T-helper 2 cell (primary cell): ENCODE measurements at regions not wholly inside any gene's neighbourhood (a gene's known extent, or its start where the extent isn't known, plus 50 kb on each side); places are given as distances from the start of the nearest gene placed in this dataset.
"Not testable (repeated sequence)": the region's sequence is repeated elsewhere in the genome, so short reads cannot be mapped to it uniquely, and the experiment has no call there.

ENCODE experiments used
- DNase-seq, 5 experiments: peaks; one replicate each; pipeline versions ENCODE4 v3.0.0 to v3.0.0-alpha.2; 2012 to 2022

- DNase-seq = not testable (repeated sequence)
Measured at GRCh38 chr16:32947336-32947735, 246.7 kb upstream of the TP53TG3C start.

DNA sequence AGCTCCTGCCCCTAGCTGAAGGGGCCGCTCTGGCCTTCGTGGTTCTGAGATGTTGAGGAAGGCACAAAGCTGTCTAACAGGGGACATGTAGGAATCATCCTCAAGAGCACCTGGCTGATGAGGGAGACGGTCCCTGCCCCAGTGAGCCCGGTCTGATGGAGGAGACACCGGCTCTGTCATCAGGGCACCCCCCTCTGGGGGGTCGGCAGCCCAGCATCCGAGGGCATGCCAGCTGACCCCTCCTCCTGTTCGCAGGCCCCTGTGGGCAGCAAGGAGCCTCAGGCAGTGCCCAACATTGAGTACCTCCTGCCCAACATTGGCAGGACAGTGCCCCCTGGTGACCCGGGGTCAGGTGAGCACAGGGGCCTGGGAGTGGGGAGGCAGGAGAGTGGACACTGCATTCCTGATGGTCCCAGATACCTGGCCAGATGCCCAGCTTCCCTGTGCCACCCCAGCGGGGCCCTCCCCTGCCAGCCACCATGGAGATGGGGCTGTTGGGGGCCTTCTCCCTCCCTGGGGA lies 247.9 kb upstream of the TP53TG3C start:
- not testable (repeated sequence) for DNase-seq

DNA sequence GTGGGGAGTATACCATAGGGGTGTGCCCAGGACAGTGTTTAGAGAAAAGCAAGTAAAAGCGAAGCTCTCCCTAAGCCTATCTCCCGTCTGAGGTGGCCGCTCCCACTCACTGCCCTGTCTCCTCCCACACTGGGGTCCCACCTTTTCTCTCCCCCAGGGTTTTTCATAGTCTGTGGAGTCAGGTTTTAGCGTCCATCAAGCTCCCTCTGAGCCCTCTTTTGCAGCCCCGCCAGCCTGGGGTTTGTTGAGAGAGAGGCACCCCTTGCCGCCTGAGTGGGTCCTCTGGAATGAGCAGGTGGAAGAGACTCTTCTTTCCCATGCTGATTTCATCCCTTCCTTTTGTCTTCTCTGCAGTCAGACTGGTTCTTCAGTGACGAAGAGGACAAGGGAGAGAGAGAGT lies 248.7 kb upstream of the TP53TG3C start:
- not testable (repeated sequence) for DNase-seq

- not testable (repeated sequence) for DNase-seq
Measured at GRCh38 chr16:32939845-32940244, 254.2 kb upstream of the TP53TG3C start.

DNA sequence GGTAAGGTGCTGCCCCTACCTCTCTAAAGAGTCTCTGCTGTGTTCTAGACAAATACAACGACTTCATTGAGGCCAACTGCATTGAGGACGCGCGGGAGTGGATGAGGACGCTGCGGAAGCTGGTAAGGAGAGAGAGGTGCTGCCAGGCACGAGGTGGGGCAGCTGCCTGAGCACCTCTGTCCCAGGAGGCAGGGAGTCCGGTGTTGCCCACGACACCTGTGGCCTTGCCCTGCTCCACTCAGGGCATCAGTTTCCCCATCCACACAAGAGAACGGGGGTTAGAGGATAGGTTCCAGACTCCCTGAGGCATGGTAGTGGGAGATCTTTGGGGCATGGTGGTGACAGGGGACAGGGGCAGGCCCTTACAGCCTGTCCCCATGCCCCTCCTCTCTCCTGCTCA lies 256.1 kb upstream of the TP53TG3C start:
- not testable (repeated sequence) for DNase-seq

DNA sequence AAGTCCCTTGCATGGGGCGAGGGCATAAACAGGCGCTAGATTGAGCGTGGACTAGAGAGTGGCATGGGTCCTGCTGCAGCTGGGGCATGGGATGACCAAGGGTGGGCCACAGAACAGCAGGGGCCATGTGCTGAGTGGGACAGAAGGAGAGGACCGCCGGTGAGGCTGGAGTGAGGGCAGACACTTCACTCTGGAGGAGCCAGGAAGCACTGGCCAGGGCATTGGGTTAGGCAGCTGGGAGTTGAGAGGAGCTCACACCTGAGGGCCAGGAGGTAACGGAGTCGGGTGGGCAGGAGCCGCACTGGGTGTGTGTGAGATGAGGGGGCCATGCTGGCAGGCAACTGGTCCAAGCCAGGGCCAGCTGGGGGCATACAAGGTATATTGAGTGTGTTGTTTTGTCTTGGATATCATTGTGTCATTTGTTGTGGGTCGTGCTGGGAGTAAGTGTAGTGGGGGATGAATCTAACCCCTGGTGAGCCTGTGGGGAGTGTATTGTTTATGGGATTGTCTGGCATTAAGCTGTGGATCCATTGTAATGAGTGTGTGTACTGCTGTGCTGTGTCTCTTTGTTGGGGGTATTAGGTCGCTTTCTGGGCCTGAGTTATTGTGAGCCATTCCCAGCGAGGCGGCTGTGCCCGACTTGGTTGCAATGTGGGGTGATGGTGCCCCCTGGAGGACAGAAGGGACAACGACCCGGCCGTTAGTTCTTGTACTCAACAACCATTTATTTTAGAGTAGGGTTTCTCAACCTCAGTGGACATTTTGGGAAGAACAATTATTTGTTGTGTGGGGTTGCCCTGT lies 256.5 kb upstream of the TP53TG3 start:
- DNase-seq = not testable (repeated sequence)

DNA sequence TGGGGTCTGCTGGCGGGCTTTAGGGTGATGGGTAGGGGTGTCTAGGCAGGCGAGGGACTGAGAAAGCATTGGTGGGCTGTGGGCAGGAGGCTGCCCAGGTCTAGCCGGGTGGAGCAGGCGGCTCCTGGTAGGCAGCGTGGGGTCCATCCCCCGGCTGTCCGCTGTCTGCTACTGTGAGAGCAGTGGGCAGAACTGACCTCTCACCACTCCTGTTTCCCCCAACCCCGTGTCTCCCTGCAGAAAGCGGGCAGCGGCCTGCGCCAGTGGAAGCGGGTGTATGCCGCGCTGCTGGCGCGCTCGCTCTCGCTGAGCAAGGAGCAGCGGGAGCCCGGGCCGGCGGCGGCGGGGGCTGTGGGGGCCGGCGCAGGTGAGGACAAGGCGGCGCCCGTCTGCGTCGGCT lies 249.2 kb upstream of the TP53TG3 start:
- DNase-seq = not testable (repeated sequence)

GRCh38 chr16:32922578-32922977 lies 246.6 kb upstream of the TP53TG3 start:
- DNase-seq = not testable (repeated sequence)

- not testable (repeated sequence) for DNase-seq
Measured at GRCh38 chr16:32915346-32915745, 239.4 kb upstream of the TP53TG3 start.

- DNase-seq = peak in 2 of 5 experiments; percentile 15 to 50
Measured at GRCh38 chr16:32897782-32898181, 221.8 kb upstream of the TP53TG3 start.

DNA sequence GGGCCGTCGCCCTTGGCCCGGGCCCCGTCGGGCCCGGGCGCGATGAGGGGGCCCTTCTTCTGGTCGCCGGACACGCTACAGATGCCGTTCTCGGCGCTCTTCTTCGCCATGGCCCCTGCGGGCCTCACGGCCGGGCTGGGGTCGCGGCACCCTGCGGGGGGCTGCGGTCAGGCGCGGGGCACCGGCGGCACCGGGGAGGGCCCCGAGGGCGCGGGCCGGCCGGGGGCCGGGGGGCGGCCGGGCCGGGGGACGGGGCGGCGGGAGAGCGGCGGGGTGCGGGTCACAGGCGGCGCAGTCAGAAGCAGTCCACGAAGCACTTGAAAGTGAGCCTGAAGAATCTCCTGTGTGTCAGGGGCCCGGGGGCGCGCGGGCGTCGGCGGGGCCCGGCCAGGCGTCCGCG lies 209.4 kb upstream of the TP53TG3 start:
- DNase-seq = not testable (repeated sequence)

- not testable (repeated sequence) for DNase-seq
Measured at GRCh38 chr16:32884556-32884955, 208.6 kb upstream of the TP53TG3 start.

GRCh38 chr16:32882328-32882857 lies 206.4 kb upstream of the TP53TG3 start:
- not testable (repeated sequence) for DNase-seq

DNA sequence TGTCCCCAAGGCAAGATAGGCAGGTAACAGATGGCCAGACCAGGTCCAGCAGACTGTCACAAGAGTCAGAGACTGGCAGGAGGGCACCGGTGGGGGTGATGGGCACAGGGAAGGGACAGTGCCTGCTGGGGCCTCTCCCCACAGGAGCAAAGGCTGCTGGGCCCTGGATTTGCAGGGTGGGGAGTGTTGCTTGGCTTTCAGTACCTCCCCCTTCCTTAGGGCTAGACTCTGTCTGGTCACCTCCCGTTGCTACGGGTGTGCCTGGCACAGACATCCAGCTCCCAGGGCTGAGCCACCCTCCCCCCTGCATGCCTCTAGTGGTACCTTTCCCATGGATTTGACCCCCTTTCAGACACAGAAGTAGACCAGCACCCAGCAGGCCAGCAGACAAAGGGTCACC lies 205.7 kb upstream of the TP53TG3 start:
- not testable (repeated sequence) for DNase-seq

DNA sequence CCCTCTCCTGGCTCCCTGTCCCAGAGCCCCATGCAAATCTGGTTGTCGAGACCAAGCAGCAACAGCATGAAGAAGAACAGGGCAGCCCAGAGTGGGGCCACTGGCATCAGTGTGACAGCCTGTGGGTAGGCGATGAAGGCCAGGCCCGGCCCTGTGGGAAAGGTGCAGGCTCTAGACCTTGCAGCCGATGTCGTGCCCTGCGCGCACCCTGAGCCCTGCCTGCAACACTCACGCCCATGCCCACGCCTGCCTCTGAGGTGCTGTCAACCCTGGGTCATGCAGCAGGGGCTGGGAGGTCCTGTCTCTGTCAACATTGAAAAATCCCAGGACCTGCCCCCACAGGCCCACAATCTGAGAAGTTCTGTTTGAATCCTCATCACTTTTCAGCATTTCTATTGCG lies 204.0 kb upstream of the TP53TG3 start:
- DNase-seq = not testable (repeated sequence)

GRCh38 chr16:32876718-32877117 lies 200.8 kb upstream of the TP53TG3 start:
- DNase-seq = not testable (repeated sequence)

GRCh38 chr16:32873783-32874182 lies 197.8 kb upstream of the TP53TG3 start:
- DNase-seq = not testable (repeated sequence)

- DNase-seq = not testable (repeated sequence)
Measured at GRCh38 chr16:32873120-32873519, 197.2 kb upstream of the TP53TG3 start.

DNA sequence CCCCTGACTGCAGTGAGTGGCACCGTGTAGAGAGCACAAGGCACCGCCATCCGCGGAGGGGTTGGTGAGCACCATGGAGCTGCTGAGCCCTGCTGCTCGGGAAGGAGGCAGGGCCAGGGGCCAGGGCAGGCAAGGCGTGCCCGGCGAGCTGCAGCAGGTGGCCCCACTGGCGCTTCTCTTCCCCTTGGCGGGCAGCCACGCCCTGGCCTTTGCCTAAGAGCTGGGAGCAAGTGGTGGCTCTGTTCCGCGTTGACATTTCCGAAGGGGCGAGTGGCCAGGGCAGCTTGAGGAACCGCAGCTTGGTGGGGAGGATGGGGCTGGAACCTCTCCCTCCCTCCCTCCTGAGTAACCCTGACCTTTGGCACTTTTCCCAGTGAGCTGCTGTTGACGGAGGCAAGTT lies 194.7 kb upstream of the TP53TG3 start:
- not testable (repeated sequence) for DNase-seq

DNA sequence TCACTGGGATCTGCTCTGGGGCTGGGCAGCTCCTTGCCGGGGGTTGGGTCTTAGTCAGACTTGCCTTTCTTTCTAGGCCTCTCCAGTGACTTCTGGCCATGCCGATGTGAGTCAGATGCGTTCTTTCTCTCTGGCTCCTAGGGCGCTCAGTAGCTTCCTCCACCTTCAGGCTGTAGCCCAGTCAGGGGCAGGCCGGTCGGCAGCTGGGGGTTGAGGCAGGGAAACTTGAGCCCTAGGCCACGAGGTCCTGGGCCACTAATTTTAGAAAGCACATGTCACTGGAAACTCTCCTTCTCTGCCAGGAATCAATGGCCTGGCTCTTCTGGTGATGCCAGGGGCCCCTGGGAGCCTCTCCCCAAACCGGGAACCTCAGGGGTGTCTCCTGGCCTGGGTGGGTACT lies 192.4 kb upstream of the TP53TG3 start:
- DNase-seq = not testable (repeated sequence)

DNA sequence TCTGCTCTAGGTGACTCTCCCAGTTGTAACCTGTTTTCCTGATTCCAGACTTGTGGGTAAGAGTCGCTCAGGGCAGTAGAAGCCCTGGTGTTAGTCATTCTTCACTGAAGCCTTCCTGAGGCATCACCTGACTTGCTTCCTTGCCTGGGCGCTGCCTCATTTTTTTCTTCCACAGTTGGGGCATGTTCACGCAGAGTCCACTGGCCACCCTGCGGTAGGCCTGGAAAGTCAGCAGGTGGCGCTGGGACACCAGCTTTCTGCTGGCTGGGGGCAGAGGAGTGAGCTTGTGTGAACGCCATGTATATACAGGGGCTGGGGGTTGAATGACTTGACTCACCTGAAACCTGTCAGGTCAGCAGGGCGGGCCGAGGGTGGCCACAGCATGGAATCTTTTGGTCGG lies 189.3 kb upstream of the TP53TG3 start:
- not testable (repeated sequence) for DNase-seq

- not testable (repeated sequence) for DNase-seq
Measured at GRCh38 chr16:32861476-32862201, 185.7 kb upstream of the TP53TG3 start.

DNA sequence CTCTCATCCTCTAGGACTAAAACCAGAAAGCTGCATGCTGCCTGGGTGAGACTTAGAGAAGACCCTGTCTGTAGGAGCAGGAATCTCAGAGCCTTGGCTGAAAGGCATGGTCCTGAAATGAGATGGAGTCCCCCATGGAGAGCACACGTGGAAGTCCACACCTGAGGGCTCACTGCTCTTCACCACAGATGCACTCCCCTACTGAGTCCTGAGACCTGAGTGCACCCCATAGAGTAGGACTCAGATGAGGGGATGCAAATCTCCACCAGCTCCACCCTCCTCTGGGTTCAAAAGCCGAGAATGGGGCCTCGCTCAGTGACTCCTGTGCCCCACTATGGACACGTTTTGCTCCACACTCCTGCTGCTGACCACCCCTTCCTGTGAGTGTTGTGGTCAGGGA lies 171.4 kb upstream of the TP53TG3 start:
- DNase-seq = not testable (repeated sequence)
